D721Med (cell line): ENCODE measurements at regions not wholly inside any gene's neighbourhood (a gene's known extent, or its start where the extent isn't known, plus 50 kb on each side); places are given as distances from the start of the nearest gene placed in this dataset.
A peak's percentile ranks its signal among the peaks of the same experiment; 100 is the strongest.
"Not testable (repeated sequence)": the region's sequence is repeated elsewhere in the genome, so short reads cannot be mapped to it uniquely, and the experiment has no call there.

Source experiments
- DNase-seq: peaks from one replicate; pipeline ENCODE4 v3.0.0; 2011; ENCODE audit warnings: low spot score; ENCODE audit not compliant: insufficient read length
- FAIRE-seq: peaks from 2 replicates; lab custom pipeline; 2011; peaks lifted over from hg19 to GRCh38; lab: Jason Lieb, UNC
- CTCF ChIP-seq: IDR thresholded peaks from 2 replicates; pipeline ENCODE4 v1.5.1; 2012; ENCODE audit warnings: mild to moderate bottlenecking, control low read depth; ENCODE audit not compliant: insufficient read depth; ENCODE audit errors: missing control alignments

DNA sequence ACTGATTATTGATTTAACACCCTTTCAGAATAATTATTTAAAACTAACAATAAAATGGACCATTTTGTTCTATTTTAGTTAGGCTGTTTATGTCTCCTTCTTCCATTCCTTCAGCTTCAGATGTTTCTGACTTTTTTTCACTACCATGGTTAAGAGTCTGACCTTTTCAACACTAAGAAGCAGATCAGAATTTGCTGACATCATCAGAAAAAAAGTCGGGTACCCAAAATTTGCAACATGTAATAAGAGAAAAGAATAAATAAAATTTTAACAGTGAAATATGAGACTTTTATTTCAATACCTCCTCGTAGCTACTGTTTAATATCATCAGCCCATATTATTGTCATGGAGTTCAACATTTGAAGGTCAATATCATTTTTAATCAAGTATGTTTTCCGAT lies 1158.3 kb downstream of the RPIA start:
- FAIRE-seq (no peak), DNase-seq (no peak)
- no peak for TF ChIP-seq CTCF

- FAIRE-seq = no peak
- TF ChIP-seq CTCF = no peak
These were observed 1159.0 kb downstream of the RPIA start for GRCh38 chr2:89850481-89850880.

GRCh38 chr2:89850881-89851582 lies 1159.6 kb downstream of the RPIA start:
- DNase-seq (no peak), FAIRE-seq (no peak)
- no peak for TF ChIP-seq CTCF

More at GRCh38 chr2:89850481-89850880, 1159.0 kb downstream of the RPIA start:
- DNase-seq = no peak

DNA sequence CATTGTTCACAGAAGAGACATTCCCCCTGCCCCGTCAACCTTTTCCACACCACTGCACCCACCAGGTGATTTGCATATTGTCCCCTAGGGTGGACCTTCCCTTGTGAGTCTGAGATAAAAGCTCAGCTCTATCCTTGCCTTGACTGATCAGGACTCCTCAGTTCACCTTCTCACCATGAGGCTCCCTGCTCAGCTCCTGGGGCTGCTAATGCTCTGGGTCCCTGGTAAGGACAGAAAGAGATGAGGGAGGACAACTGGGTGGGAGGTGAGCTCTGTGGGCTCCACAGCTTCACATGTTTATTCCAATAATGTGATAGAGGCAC lies 1160.1 kb downstream of the RPIA start:
- DNase-seq (no peak), FAIRE-seq (no peak)

GRCh38 chr2:89853427-89853826 lies 1162.0 kb downstream of the RPIA start:
- FAIRE-seq, DNase-seq: not testable (repeated sequence)

More for the DNA sequence above, 1160.1 kb downstream of the RPIA start:
- no peak for TF ChIP-seq CTCF

DNA sequence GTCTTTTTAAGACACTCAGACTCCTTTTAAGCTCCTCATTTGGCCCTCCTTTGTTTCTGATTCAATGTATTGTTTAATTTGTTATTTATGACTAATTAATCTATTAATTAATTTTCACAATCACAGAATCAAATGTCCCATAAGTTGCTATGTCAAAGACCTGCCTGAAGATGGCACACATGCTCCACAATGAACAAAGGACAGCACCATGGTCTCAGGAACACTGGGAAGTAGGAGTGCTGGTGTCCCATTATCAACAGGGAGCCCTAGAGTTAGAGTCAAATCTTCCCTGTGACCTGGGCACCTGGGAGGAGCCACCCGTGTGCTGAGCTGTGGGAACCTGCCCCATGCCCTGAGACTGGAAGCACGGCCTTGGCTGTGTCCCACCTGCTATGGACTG lies 1164.3 kb downstream of the RPIA start:
- FAIRE-seq = not testable (repeated sequence)

GRCh38 chr2:89856305-89856704 lies 1164.8 kb downstream of the RPIA start:
- not testable (repeated sequence) for FAIRE-seq, DNase-seq

More for the DNA sequence above, 1164.3 kb downstream of the RPIA start:
- TF ChIP-seq CTCF = peak; percentile 12
- DNase-seq = not testable (repeated sequence)

- not testable (repeated sequence) for DNase-seq, FAIRE-seq
These were observed 1170.7 kb downstream of the RPIA start for GRCh38 chr2:89862164-89862563.

- FAIRE-seq, DNase-seq: not testable (repeated sequence)
These were observed 1171.7 kb downstream of the RPIA start for GRCh38 chr2:89863209-89863608.

GRCh38 chr2:89874810-89875595 lies 1183.5 kb downstream of the RPIA start:
- FAIRE-seq, DNase-seq: not testable (repeated sequence)

GRCh38 chr2:89876445-89876844 lies 1185.0 kb downstream of the RPIA start:
- not testable (repeated sequence) for FAIRE-seq, DNase-seq

GRCh38 chr2:89876878-89877277 lies 1185.4 kb downstream of the RPIA start:
- not testable (repeated sequence) for DNase-seq, FAIRE-seq

GRCh38 chr2:89882880-89883279 lies 1191.4 kb downstream of the RPIA start:
- not testable (repeated sequence) for FAIRE-seq, DNase-seq
